ENCODE measurements at regions not wholly inside any gene's neighbourhood (a gene's known extent, or its start where the extent isn't known, plus 50 kb on each side); places are given as distances from the start of the nearest gene placed in this dataset.

- POLR2A ChIA-PET, result no interaction called here
- no peak for DNase-seq (ENCODE audit: low read depth, low spot score)
- Histone ChIP-seq H3K27ac (ENCODE audit: low read length) (no peak overlapping the region), H3K9me3 (ENCODE audit: control insufficient read depth, insufficient read depth, low read depth, low read length) (no peaks in the 10 kb centered on the region), H3K36me3 (ENCODE audit: control insufficient read depth, insufficient read depth, low read length) (no peaks in the 10 kb centered on the region), H3K27me3 (ENCODE audit: control insufficient read depth, insufficient read depth, low read length) (no peaks in the 10 kb centered on the region), H3K4me3 (ENCODE audit: low read depth in 2 of 2, low read length in 2 of 2) (no peak overlapping the region), H3K4me1 (ENCODE audit: control insufficient read depth, insufficient read depth, low read length) (no peaks in the 10 kb centered on the region)
- in situ Hi-C loops (cut with HindIII; ENCODE audit: low pct_unique_long_range_greater_than_20kb, low sequenced_read_pairs), result no loop called here
- intact Hi-C loops (cut with micrococcal nuclease; ENCODE audit: unreplicated experiment), result no loop called here
- no TSS peak for BruUV-seq (replicated peaks)
- CTCF ChIA-PET, result interaction anchor here (0.7 kb wide), 1 partner anchor 28 kb away, joined by 3 read pairs; no protein-coding TSS in a partner anchor
- TF ChIP-seq TCF7L2 (IDR thresholded peaks at IDR 0.05; ENCODE audit: low read depth, low read length) (no peak), SIN3A (IDR thresholded peaks at IDR 0.05; ENCODE audit: borderline replicate concordance, insufficient read depth, low read depth, low read length) (no peak), CTCF (IDR thresholded peaks at IDR 0.05) (no peak), POLR2AphosphoS5 (IDR thresholded peaks at IDR 0.05; ENCODE audit: low read depth, low read length) (no peak)
- TF ChIP-seq, protein P1, sequence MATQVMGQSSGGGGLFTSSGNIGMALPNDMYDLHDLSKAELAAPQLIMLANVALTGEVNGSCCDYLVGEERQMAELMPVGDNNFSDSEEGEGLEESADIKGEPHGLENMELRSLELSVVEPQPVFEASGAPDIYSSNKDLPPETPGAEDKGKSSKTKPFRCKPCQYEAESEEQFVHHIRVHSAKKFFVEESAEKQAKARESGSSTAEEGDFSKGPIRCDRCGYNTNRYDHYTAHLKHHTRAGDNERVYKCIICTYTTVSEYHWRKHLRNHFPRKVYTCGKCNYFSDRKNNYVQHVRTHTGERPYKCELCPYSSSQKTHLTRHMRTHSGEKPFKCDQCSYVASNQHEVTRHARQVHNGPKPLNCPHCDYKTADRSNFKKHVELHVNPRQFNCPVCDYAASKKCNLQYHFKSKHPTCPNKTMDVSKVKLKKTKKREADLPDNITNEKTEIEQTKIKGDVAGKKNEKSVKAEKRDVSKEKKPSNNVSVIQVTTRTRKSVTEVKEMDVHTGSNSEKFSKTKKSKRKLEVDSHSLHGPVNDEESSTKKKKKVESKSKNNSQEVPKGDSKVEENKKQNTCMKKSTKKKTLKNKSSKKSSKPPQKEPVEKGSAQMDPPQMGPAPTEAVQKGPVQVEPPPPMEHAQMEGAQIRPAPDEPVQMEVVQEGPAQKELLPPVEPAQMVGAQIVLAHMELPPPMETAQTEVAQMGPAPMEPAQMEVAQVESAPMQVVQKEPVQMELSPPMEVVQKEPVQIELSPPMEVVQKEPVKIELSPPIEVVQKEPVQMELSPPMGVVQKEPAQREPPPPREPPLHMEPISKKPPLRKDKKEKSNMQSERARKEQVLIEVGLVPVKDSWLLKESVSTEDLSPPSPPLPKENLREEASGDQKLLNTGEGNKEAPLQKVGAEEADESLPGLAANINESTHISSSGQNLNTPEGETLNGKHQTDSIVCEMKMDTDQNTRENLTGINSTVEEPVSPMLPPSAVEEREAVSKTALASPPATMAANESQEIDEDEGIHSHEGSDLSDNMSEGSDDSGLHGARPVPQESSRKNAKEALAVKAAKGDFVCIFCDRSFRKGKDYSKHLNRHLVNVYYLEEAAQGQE (IDR thresholded peaks at IDR 0.05; ENCODE audit: insufficient read depth in 1 of 2, low read depth in 2 of 2, low read length in 1 of 2), result no peak
- ATAC-seq, result no peak
Measured at GRCh38 chr4:102402223-102402622, 56.9 kb upstream of the SLC39A8 start.

- no peak for ATAC-seq
- BruUV-seq (replicated peaks), result no TSS peak
- intact Hi-C loops (cut with micrococcal nuclease; ENCODE audit: unreplicated experiment) (no loop called here), in situ Hi-C loops (cut with HindIII; ENCODE audit: low pct_unique_long_range_greater_than_20kb, low sequenced_read_pairs) (no loop called here)
- no peaks in the 10 kb centered on the region for H3K9me3 ChIP-seq (ENCODE audit: control insufficient read depth, insufficient read depth, low read depth, low read length)
- ChIA-PET CTCF (no interaction called here), POLR2A (no interaction called here)
- H3K27me3 ChIP-seq (ENCODE audit: control insufficient read depth, insufficient read depth, low read length), result no peaks in the 10 kb centered on the region
- H3K36me3 ChIP-seq (ENCODE audit: control insufficient read depth, insufficient read depth, low read length), result no peaks in the 10 kb centered on the region
- DNase-seq (ENCODE audit: low read depth, low spot score), result no peak
- H3K27ac ChIP-seq (ENCODE audit: low read length), result no peak overlapping the region
- H3K4me1 ChIP-seq (ENCODE audit: control insufficient read depth, insufficient read depth, low read length), result no peaks in the 10 kb centered on the region
- TF ChIP-seq, protein P1 (IDR thresholded peaks at IDR 0.05; ENCODE audit: insufficient read depth in 1 of 2, low read depth in 2 of 2, low read length in 1 of 2), result no peak
- TF ChIP-seq SIN3A (IDR thresholded peaks at IDR 0.05; ENCODE audit: borderline replicate concordance, insufficient read depth, low read depth, low read length) (no peak), POLR2AphosphoS5 (IDR thresholded peaks at IDR 0.05; ENCODE audit: low read depth, low read length) (no peak), CTCF (IDR thresholded peaks at IDR 0.05) (no peak), TCF7L2 (IDR thresholded peaks at IDR 0.05; ENCODE audit: low read depth, low read length) (no peak)
- no peak overlapping the region for H3K4me3 ChIP-seq (ENCODE audit: low read depth in 2 of 2, low read length in 2 of 2)
Measured at GRCh38 chr4:102403116-102403515, 57.8 kb upstream of the SLC39A8 start.
